HepG2 (cell line): ENCODE measurements at regions not wholly inside any gene's neighbourhood (a gene's known extent, or its start where the extent isn't known, plus 50 kb on each side); places are given as distances from the start of the nearest gene placed in this dataset.

ENCODE experiments used
- ATAC-seq: fragments of 200-7000 bp; cut with Tn5 transposase; 3 replicates; pipeline ENCODE4 v1.9.1; 2020; ENCODE audit warnings: mild to moderate bottlenecking, moderate library complexity
- BruUV-seq: library from RNA; stranded (reverse); fragments of 400-500 nt; replicated peaks from 2 replicates; lab custom pipeline; 2021; lab: Mats Ljungman, UMichigan
- CTCF ChIA-PET: fragments of 300-600 bp; formaldehyde crosslinking; extraction: SDS; loops from one replicate; lab custom pipeline; 2021; ENCODE audit warnings: low total read pairs, inconsistent platforms, low intra/inter-chr PET ratio; lab: Yijun Ruan, JAX
- POLR2A ChIA-PET: fragments of 350-600 bp; sonication (Branson Sonifier 250); formaldehyde crosslinking; loops from one replicate; lab custom pipeline; 2020; ENCODE audit warnings: antibody characterized with exemption, inconsistent platforms; lab: Yijun Ruan, JAX
- DNase-seq: peaks from one replicate; pipeline ENCODE4 v3.0.0-alpha.2; 2015; ENCODE audit warnings: low spot score
- FAIRE-seq: peaks from 3 replicates; lab custom pipeline; 2011; peaks lifted over from hg19 to GRCh38; lab: Jason Lieb, UNC
- H2AFZ ChIP-seq: one replicate; pipeline ENCODE4 v1.6.1; 2011; ENCODE audit warnings: low read length, inconsistent platforms
- H3K27ac ChIP-seq: fragments of 300-600 bp; 3 replicates; pipeline ENCODE4 v1.8.0; 2011; ENCODE audit warnings: mixed run types, mild to moderate bottlenecking, mixed read lengths, low read length, inconsistent platforms; ENCODE audit not compliant: insufficient read depth; ENCODE audit errors: extremely low read length
- H3K27me3 ChIP-seq, 2 experiments: fragments of 200-600 bp in 1 of 2; 2 replicates in 1 of 2; 3 replicates in 1 of 2; pipeline versions ENCODE4 v1.6.0 to v1.8.0; 2011; ENCODE audit warnings: low read length in 2 of 2, mild to moderate bottlenecking in 2 of 2, moderate library complexity in 2 of 2, inconsistent platforms in 1 of 2; ENCODE audit not compliant: insufficient read depth in 2 of 2, control insufficient read depth in 1 of 2
- H3K36me3 ChIP-seq, 2 experiments: fragments of 200-600 bp in 1 of 2; replicated peaks in 1 of 2; 2 replicates in 1 of 2; 3 replicates in 1 of 2; pipeline versions ENCODE4 v1.5.1 to v1.8.0; 2011; ENCODE audit warnings: low read length in 2 of 2, inconsistent platforms in 1 of 2; ENCODE audit not compliant: insufficient read depth in 2 of 2, control insufficient read depth in 1 of 2
- H3K4me1 ChIP-seq: 2 replicates; pipeline ENCODE4 v1.5.1; 2012; ENCODE audit warnings: low read length, inconsistent platforms; ENCODE audit not compliant: insufficient read depth
- H3K4me2 ChIP-seq: 2 replicates; pipeline ENCODE4 v1.6.0; 2011; ENCODE audit warnings: low read depth, low read length, inconsistent platforms
- H3K4me3 ChIP-seq, 3 experiments: fragments of 200-600 bp in 1 of 3; sonication (generic), shearing (Covaris generic) in 1 of 3; replicated peaks in 1 of 3; 2 replicates each; pipeline ENCODE4 v1.5.1; 2011 to 2016; ENCODE audit warnings: low read length in 3 of 3, inconsistent platforms in 2 of 3, low read depth in 2 of 3, mild to moderate bottlenecking in 2 of 3, control low read depth in 1 of 3, mixed read lengths in 1 of 3; ENCODE audit not compliant: insufficient read depth in 1 of 3
- H3K79me2 ChIP-seq: one replicate; pipeline ENCODE4 v1.6.1; 2011; ENCODE audit warnings: low read length, inconsistent platforms; ENCODE audit not compliant: insufficient read depth
- H3K9ac ChIP-seq: 2 replicates; pipeline ENCODE4 v1.6.0; 2011; ENCODE audit warnings: mild to moderate bottlenecking, low read depth, low read length, inconsistent platforms; ENCODE audit not compliant: insufficient read depth
- H3K9me3 ChIP-seq: 2 replicates; pipeline ENCODE4 v1.5.1; 2012; ENCODE audit warnings: mild to moderate bottlenecking, low read length
- H4K20me1 ChIP-seq: 2 replicates; pipeline ENCODE4 v1.6.0; 2011; ENCODE audit warnings: inconsistent platforms, mild to moderate bottlenecking, low read length, moderate library complexity; ENCODE audit not compliant: insufficient read depth
- CBFB ChIP-seq: sonication (generic); formaldehyde crosslinking; IDR thresholded peaks from 2 replicates; pipeline ENCODE4 v1.4.0; 2020; ENCODE audit warnings: missing genetic modification reagents
- FOXM1 ChIP-seq: sonication (generic); formaldehyde crosslinking; IDR thresholded peaks from 2 replicates; pipeline ENCODE4 v1.5.0; 2020; ENCODE audit warnings: missing genetic modification reagents
- GPBP1L1 ChIP-seq: sonication (generic); formaldehyde crosslinking; IDR thresholded peaks from 2 replicates; pipeline ENCODE4 v1.5.0; 2020; ENCODE audit warnings: mild to moderate bottlenecking, missing genetic modification reagents
- HNRNPUL1 ChIP-seq: fragments of 200-400 bp; formaldehyde crosslinking; IDR thresholded peaks from 2 replicates; pipeline ENCODE4 v1.6.1; 2017; ENCODE audit warnings: low read depth, mild to moderate bottlenecking, low read length, moderate library complexity
- KDM6A ChIP-seq: IDR thresholded peaks from 2 replicates; pipeline ENCODE4 v1.6.1; 2016; ENCODE audit warnings: low read depth
- MAFF ChIP-seq: IDR thresholded peaks from 2 replicates; pipeline ENCODE4 v1.6.1; 2011; ENCODE audit warnings: low read depth, low read length, improper control_type of control experiment
- MAFG ChIP-seq: sonication (generic); formaldehyde crosslinking; IDR thresholded peaks from 2 replicates; pipeline ENCODE4 v1.5.1; 2020; ENCODE audit warnings: mild to moderate bottlenecking, missing genetic modification reagents
- NBN ChIP-seq: fragments of 450-650 bp; conservative IDR thresholded peaks from 2 replicates; pipeline ENCODE4 v1.6.1; 2017
- PCBP2 ChIP-seq: fragments of 200-400 bp; formaldehyde crosslinking; optimal IDR thresholded peaks from 2 replicates; pipeline ENCODE3; 2018; ENCODE audit warnings: low read length, low read depth; ENCODE audit not compliant: poor library complexity, severe bottlenecking
- POGK ChIP-seq: sonication (generic); formaldehyde crosslinking; conservative IDR thresholded peaks from 2 replicates; pipeline ENCODE4 v1.8.0; 2022; ENCODE audit warnings: mild to moderate bottlenecking, moderate library complexity, missing genetic modification reagents
- TCF7L2 ChIP-seq: IDR thresholded peaks from 2 replicates; pipeline ENCODE4 v1.6.1; 2011; ENCODE audit warnings: mild to moderate bottlenecking, low read depth, low read length, moderate library complexity
- TFDP1 ChIP-seq: IDR thresholded peaks from 2 replicates; pipeline ENCODE4 v1.6.1; 2016; ENCODE audit warnings: missing compliant biosample characterization, missing genetic modification reagents, borderline replicate concordance
- THAP11 ChIP-seq: IDR thresholded peaks from 2 replicates; pipeline ENCODE4 v1.6.1; 2016; ENCODE audit warnings: missing biosample characterization, missing genetic modification reagents
- THAP9 ChIP-seq: sonication (generic); formaldehyde crosslinking; IDR thresholded peaks from 2 replicates; pipeline ENCODE4; 2020; ENCODE audit warnings: missing genetic modification reagents, mild to moderate bottlenecking, borderline replicate concordance
- ZFAT ChIP-seq: sonication (generic); formaldehyde crosslinking; conservative IDR thresholded peaks from 2 replicates; pipeline ENCODE4 v1.8.1; 2023; ENCODE audit warnings: missing genetic modification reagents, inconsistent platforms
- ZNF282 ChIP-seq: fragments of 450-650 bp; IDR thresholded peaks from 2 replicates; pipeline ENCODE4 v1.6.1; 2018; ENCODE audit not compliant: partially characterized antibody
- ZNF430 ChIP-seq: sonication (generic); formaldehyde crosslinking; IDR thresholded peaks from 2 replicates; pipeline ENCODE4 v1.9.0; 2021; ENCODE audit warnings: mild to moderate bottlenecking, missing genetic modification reagents
- ZNF777 ChIP-seq: sonication (generic); formaldehyde crosslinking; IDR thresholded peaks from 2 replicates; pipeline ENCODE4 v1.4.0; 2020; ENCODE audit warnings: missing genetic modification reagents
- WGBS: methylation state at CpG from one replicate; pipeline ENCODE4 v1.1.6; 2017; ENCODE audit warnings: low lambda C conversion rate; 5-methylcytosine and 5-hydroxymethylcytosine counted together
- in situ Hi-C: cut with HindIII; loops from 2 replicates; pipeline ENCODE4 v1.10.0; 2017; ENCODE audit warnings: low pct_unique_long_range_greater_than_20kb; ENCODE audit not compliant: extremely low pct_ligation_motif_present
- intact Hi-C: fragments of 100-400 bp; cut with micrococcal nuclease; formaldehyde crosslinking; loops from one replicate; pipeline ENCODE4 v1.10.0; 2022; ENCODE audit not compliant: unreplicated experiment
- TF ChIP-seq, protein P1 (sequence below): sonication (generic); formaldehyde crosslinking; IDR thresholded peaks from 2 replicates; pipeline ENCODE4 v1.8.0; 2022; ENCODE audit warnings: mild to moderate bottlenecking, missing genetic modification reagents, moderate library complexity

- Histone ChIP-seq H3K79me2 (no peaks in the 10 kb centered on the region), H3K27me3 (no peaks in the 10 kb centered on the region), H4K20me1 (no peaks in the 10 kb centered on the region), H3K9me3 (no peaks in the 10 kb centered on the region), H3K36me3 (no peaks in the 10 kb centered on the region), H3K4me1 (no peaks in the 10 kb centered on the region), H3K4me3 (no peak overlapping the region), H3K9ac (no peak overlapping the region), H3K27ac (no peak overlapping the region), H3K4me2 (no peak overlapping the region), H2AFZ (no peak overlapping the region)
- in situ Hi-C loops, result loop anchor here (25.0 kb wide), 1 partner anchor 706 kb away; no protein-coding TSS in a partner anchor
- ChIA-PET CTCF (no interaction called here), POLR2A (no interaction called here)
- BruUV-seq, result no TSS peak
- TF ChIP-seq ZNF777 (CRISPR knock-in tag), result no peak
- TF ChIP-seq, protein P1, sequence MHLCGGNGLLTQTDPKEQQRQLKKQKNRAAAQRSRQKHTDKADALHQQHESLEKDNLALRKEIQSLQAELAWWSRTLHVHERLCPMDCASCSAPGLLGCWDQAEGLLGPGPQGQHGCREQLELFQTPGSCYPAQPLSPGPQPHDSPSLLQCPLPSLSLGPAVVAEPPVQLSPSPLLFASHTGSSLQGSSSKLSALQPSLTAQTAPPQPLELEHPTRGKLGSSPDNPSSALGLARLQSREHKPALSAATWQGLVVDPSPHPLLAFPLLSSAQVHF (CRISPR knock-in tag), result no peak
- TF ChIP-seq ZNF430 (CRISPR knock-in tag), result no peak
- TF ChIP-seq CBFB, result no peak
- TF ChIP-seq NBN, result no peak
- no peak for TF ChIP-seq MAFG
- no peak for TF ChIP-seq ZNF282
- TF ChIP-seq ZFAT (CRISPR knock-in tag), result no peak
- no peak for TF ChIP-seq TCF7L2
- no peak for TF ChIP-seq TFDP1 (CRISPR knock-in tag)
- no peak for TF ChIP-seq MAFF
- no peak for TF ChIP-seq GPBP1L1 (CRISPR knock-in tag)
- no peak for TF ChIP-seq FOXM1 (CRISPR knock-in tag)
- TF ChIP-seq HNRNPUL1, result no peak
- no peak for TF ChIP-seq THAP9
- TF ChIP-seq PCBP2, result no peak
- no peak for TF ChIP-seq KDM6A (CRISPR knock-in tag)
- no peak for TF ChIP-seq THAP11 (CRISPR knock-in tag)
- TF ChIP-seq POGK, result no peak
- FAIRE-seq, result no peak
- ATAC-seq, result no peak
- intact Hi-C loops, result no loop called here
- WGBS, result 4% methylated on average over 5 of the region's 5 CpGs
- DNase-seq, result no peak
These were observed 150.0 kb upstream of the LRP1B start for GRCh38 chr2:142280831-142281230.
